ENCODE measurements at regions not wholly inside any gene's neighbourhood (a gene's known extent, or its start where the extent isn't known, plus 50 kb on each side); places are given as distances from the start of the nearest gene placed in this dataset.
"Not testable (repeated sequence)": the region's sequence is repeated elsewhere in the genome, so short reads cannot be mapped to it uniquely, and the experiment has no call there.

DNA sequence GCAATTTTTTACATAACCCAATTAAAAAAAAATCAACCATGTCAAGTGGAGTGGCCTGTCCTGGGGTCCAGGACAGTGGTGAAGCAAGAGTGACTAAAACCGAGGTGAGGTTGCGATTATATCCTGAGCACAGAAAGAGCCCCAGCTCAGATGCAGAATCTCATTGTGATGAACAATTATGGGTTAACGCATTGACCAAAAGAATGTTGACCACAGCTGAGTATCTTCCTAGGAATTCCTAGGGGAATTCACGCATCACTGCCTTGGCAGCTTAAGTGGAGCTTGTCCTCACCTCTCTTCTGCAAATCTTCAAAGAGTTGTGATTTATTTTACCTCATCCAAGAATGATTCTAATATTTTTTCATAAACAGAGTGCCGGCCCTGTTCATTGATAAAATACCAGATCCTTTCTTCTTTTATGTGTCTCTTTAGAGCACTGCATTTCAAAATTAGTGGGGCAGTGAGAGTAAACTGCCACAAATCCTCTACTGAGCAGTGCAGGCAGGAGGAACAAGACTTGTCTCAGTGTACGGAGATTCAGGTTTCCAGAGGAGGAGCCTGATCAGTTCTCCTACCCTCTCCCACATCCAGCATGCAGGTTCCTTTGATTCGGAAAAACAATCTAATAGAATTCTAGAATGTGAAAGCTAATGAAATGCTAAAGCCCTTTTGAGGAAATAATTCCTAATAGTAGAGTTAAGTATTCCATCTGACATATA is 60.1 kb upstream of the ZNF184 start:
- no peak for DNase-seq

DNA sequence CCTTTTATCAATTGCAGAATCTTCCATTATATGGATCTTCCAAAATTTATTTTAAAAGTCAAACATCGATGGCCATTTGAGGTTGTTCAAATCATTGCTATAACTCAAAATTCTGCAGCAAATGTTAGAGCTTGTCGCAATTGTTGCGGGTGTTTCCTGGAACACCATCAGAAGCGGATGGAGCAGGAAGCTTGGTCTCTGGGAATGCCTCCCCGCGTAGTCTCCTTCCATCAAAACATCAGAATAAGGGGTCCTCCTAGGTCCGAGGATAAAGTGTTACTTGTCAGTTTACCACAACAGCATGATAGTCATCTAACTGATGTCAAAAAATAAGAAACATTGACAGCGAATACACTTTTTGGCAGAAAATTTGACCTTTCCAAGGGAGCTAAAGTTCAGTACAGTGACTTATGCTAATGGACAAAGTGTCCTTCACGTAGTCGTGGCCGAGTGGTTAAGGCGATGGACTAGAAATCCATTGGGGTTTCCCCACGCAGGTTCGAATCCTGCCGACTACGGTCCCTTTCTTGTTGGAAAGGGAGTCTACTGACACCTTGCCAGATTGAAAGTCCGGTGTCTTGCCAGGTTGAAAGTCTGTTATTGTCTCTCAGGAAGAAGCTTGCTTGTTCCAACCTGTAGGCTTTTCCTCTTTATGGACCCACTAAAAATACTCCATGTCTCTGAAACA is 59.0 kb upstream of the ZNF184 start:
- DNase-seq: no peak

GRCh38 chr6:27529796-27530195 is 56.9 kb upstream of the ZNF184 start:
- DNase-seq: not testable (repeated sequence)

DNA sequence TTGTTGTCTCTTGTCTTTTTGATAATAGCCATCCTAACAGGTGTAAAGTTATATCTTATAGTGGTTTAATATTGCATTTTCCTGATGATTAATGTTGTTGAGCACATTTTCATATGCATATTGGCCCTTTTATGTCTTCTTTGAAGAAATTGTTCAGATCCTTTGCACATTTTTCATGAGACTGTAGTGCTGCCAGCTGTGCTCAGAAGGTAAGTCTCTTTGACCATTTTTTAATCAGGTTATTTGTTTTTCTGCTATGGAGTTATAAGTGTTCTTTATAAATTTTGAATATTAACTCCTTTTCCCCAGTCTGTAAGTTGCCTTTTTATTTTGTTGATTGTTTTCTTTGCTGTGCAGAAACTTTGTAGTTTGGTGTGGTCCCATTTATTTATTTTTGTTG is 55.8 kb upstream of the ZNF184 start:
- no peak for DNase-seq

All from NCI-H526 treated with DMSO at 0.1 percent for 48 hours (cell line).